ENCODE measurements at regions not wholly inside any gene's neighbourhood (a gene's known extent, or its start where the extent isn't known, plus 50 kb on each side); places are given as distances from the start of the nearest gene placed in this dataset.

DNA sequence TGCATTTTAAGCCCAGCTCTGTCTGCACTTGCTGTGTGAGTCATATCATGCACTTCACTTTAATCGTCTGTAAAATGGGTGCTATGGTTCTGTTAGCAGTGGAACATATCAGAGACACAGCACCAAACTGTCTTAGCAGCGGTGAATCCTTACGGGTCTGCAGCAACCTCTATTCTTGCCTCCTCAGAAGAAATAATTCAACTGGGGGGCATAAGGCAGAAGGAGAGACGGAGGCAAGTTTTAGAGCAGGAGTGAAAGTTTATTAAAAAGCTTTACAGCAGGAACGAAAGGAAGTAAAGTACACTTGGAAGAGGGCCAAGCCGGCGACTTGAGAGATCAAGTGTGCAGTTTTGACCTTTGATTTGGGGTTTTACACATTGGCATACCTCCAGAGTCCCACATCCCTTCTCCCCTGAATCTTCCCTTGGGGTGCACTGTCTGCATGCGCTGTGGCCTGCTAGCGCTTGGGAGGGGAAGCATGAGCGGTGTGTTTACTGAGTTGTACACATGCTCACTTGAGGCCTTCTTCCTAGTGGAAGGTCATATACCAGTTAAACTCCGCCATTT is 109.8 kb downstream of the DDX1 start:
- DNase-seq: no peak

DNA sequence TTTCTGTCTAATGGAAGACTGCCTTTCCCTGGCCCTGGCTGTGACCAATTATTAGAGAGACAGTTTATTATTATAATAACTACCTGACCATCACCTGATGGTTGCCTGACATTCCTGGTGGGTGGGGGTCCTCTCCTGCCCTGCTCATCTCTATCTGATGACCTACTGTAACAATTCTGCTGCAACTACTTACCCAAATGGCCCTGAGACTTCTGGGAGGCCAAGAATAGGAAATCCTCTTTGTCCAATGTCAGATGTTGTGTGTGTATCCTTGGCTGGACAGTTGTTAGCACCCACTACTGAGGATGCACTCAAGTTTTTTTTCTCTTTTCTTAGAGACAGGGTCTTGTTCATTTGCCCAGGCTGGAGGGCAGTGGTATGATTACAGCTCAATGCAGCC is 110.3 kb downstream of the DDX1 start:
- no peak for DNase-seq

DNA sequence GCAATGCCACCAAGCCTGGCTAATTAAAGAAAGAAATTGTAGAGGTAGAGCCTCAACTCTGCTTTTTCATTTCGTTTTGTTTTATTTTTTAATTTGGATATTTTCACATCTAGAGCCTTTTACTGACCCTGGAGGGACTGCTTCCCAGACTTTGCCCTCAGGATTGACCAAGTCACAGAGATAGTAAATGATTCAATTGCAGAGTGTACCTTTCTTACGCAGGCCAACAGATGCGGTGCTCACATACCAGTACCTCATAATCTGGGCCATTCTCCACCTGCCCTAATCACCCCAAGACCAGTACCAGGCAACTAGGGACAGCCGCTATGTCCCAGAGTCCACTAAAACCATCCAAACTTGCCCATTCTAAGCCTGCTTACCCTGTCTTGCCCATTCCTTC is 110.8 kb downstream of the DDX1 start:
- no peak for DNase-seq

DNA sequence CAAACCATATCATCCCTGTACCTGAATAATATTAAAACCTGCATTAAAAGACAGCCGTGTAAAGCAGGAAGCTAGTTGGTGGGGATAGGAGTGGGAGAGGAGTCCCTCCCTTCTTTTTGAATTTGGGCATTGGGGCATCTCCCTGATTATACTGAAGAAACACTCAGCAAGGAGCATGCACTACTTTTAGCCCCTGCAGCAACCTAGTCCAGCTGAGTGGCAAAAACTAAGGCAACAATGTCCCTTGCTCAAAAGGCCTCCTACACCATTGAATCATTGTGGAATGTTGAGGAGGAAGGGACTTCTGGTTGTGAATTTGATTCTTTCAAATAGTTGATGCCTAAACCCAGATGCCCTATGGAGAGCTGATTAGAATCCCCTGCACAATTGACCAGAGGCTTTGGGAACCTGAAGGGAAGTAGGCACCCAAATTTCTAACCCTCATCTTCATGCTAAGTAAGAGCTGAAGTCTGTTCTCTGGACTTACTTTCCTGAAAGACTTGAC is 111.7 kb downstream of the DDX1 start:
- DNase-seq: no peak

DNA sequence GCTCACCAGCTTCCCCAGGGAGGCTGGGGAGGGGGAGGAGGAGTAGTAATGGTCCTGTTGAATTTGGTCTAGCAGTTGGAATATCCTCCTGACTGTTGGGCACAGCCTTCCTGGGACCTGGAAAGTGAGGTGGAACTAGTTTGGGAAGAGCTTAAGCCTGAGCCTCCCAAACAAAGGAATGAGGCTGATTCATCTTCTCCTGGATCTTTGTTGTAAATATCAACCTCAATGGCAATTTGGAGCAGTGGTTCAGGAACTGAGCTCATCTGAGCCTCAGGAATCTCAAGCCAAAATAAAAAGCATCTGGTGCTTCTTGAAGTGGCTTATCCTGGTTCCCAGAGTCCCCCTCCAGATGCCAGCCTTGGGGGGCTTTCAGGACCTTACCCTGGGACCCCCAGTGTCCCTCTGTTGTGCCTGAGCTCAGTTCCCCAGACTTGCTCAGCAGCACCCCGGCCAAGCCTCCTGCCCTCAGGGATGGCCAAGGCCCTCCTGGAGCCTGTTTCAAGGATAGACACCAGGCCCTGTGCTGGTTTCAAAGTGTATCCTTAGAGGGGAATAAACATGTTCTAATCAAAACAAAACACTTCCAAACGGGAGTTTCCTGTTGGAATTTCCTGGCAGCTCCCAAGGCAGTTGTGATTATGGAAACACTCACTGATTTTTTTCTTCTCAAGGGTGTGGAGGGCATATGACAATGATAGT is 112.6 kb downstream of the DDX1 start:
- no peak for DNase-seq

DNA sequence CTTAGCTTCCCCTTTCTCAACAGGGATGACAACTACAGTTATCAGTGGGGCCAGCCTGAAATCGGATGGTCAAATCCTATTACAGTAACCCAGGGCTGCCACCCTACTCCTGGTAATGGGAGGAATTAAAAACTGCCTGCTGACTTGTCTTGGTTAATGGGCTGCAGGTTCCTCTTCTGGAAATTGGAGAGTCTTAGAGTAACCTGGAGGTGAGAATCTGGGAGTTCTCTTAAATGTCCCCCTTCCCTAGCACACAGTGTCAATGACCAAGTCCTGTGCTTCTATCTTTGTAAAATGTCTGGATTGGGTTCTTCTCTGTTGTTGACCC is 113.1 kb downstream of the DDX1 start:
- no peak for DNase-seq

DNA sequence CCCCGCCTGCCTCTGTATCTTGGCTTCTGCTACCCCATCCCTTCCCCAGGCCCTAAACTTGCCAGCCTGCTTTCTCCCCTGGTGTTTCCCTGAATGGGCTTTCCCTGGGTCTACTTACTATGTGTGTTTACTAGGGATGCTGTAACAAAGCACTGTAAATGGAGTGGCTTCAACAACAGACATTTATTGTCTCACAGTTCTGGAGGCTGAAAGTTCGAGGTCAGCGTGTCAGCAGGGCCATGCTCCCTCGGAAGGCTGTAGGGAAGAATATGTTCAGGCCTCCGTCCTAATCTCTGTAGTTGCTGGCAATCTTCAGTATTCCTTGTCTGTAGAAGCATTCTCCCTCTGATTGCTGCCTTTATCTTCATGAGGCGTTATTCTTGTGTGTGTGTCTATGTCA is 113.6 kb downstream of the DDX1 start:
- DNase-seq: no peak

DNA sequence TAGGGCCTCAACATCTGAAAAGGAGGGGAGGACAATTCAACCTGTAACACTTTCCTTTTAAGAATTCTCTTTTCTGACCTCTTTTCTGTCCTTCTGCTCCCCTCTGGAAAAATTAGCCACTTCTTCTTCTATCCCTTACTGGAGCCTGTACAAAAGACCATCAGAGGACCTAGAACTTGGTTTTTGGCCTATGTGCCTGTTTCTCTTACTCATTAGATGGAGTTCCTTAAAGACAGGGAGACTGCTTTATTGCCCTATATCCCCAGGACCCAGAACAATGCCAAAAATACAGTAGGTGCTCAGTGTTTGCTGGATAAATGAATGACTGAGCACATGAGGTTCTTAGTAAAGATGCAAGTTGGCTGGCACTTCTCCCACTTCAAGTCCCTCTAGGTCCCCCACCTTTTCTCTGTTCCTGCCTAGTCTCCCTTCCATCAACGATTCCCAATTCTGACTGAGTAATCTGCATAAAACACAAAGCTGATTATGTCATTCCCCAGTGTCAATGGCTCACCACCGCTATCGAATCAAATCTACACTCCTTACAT is 114.2 kb downstream of the DDX1 start:
- no peak for DNase-seq

DNA sequence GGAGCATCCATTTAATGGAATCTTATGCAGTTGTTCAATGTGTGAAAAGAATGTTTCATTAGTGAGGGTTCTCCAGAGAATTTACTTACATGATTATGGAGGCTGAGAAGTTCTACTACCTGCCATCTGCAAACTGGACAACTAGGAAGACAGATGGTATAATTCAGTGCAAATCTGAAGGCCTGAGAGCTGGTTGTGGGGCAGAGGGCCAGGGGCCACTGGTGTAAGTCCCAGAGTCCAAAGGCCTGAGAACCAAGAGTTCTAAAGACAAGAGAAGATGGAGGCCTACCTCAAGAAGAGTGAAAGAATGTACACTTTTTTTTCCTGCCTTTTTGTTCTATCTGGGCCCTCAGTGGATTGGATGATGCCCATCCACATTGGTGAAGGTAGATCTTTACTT is 114.8 kb downstream of the DDX1 start:
- no peak for DNase-seq

DNA sequence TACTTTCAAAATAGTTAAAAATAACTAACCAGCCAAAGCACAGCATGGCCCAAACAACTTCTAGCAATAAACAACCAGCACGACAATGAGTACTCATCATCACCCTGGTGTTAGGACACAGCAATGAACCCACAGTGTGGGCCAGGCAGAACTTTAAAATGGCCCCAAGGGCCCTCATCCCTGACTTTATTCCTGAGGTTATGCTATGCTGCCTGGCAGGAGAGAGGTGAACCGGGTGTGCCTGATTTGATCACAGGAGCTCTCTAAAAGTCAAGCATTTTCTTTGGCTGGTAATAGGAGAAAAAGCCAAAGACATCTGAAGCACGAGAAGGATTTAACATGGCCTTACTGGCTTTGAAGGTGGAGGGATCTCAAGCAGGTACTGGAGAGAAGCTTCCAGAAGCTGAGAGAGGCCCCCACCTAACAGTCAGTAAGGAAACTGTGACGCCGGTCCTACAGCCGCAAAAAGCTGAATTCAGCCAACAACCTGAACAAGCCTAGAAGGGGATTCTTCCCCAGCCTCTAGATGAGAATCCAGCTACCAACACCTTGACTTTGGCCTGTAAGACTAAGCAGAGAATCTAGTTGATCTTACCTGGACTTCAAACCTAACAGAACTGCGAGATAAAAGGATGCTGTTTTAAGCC is 115.4 kb downstream of the DDX1 start:
- no peak for DNase-seq

DNA sequence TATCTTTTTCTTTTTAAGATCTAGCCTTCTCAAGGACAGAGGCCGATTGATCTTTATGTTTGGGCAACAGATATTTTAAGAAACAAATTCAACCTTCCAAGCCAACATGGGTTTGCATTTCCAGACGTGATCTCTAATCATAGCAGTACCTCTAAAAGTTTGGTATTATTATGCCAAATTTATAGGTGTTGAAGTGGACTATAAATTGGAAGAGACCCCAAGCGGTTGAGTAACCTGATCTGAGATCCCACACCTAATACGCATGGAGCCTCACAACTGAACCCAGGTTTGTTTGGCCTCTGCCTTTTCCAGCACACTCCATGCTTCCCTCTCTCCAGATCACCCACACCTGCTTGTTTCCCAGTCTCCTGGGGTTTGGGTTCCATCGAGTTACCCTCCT is 116.5 kb downstream of the DDX1 start:
- no peak for DNase-seq

DNA sequence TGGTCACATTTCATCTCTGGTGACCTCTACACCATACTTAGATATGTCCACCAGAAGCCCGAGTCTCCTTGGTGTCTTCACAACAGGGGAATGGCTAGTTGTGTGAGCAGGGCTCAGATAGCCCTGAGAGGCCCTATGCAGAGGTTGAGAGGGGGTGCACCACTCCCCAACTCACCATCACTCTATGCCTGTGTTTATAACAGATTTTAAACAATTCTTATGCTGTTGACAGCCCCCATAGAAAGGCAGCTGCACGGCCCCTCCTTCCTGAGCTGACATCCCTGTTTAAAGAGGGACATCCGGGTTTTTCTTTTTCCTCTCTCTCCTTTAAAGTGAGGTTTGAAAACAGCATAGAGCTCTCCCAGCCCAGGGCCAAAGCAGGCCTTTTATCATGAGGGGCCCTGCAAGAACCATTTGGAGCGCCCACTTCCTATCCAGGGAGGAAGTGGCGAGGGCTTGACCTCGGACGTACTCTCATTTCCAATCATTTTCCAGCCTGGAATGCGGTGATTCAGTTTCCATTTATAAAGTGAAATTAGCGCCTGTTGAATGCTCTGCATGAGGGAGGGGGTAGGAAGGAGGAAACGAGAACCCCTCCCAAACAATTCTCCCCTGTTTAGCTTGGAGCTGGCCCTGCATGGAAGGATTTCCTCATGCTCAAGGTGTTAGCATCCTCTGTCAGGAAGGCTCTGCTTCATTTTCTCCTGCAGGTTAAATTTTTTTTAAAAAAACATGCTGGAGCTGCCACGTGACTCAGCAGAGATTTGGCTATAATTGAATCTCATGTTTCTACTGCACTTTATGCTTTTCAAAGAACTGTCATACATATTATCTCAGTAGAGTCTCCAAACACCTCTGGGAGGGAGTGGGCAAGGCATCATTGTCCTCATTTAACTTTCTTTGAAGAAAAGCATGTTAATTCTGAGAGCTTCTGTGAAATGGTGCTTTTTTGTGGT is 117.5 kb downstream of the DDX1 start:
- peak in 1 of 3 donors; percentile 21 for DNase-seq

DNA sequence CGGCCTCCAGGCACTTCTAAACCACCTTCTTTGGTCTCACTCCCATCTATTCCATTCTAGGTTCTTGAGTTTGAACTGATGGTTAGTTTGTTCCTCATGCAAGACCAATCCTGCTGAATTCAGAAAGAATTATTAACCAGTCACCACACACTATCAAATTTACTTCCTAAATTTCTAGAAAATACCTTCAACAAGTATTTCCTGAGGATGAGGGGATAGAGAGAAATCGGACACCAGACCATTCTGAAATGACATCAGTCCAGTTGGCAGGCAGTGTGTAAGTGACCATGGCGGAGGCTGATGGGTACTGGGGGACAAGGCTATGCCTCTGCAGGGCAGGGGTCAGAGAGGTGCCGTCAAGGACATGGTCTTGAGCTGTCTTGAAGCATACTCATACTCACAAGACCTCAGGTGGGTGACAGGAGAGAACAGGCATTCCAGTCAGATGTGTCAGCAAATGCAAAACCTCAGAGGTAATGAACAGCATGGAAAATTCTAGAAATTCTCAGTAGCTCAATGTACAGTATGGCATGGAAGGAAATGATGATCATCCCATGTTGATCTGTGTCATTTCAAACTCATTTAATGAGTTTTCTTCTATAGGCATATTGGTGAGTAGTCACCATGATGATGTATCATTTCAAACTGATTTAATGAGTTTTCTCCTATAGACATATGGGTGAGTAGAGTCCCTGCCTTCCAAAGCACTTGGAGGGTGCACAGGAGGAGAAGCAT is 119.6 kb downstream of the DDX1 start:
- DNase-seq: no peak

DNA sequence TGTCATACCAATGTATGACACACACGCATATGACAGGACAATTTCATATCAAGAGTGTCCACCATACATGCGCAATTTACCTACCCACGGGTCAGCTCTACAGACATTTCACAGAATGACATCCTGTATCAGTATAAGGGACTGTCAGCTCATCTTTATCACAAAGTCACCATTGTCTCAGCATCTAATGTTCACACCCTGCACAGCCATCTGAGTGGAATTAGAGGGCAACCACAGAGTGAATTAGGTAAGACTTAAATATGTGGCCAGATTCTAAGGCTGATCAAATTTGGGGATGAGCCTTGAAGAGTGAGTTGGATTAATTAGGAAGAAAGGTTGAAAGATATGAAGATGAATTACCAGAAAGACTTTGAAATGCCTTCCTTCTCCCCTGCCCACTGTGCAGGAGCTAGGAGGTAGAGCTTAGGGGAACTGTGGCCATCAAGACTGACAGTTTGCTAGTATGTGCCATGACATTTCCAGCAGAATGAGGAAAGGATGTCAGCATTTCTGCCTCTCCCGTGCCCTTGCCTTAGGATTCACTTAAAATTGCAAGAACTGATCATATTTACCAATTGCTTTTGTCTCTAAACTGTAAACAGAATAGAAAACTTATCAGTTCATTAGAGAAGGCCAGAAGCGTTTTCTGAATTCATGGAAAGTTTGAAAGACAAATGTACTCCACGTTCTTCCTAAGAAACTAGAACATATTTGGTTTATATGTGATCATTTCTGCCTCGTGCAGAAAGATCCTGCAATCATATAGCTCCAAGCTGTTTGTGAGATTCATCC is 121.1 kb downstream of the DDX1 start:
- DNase-seq: no peak

DNA sequence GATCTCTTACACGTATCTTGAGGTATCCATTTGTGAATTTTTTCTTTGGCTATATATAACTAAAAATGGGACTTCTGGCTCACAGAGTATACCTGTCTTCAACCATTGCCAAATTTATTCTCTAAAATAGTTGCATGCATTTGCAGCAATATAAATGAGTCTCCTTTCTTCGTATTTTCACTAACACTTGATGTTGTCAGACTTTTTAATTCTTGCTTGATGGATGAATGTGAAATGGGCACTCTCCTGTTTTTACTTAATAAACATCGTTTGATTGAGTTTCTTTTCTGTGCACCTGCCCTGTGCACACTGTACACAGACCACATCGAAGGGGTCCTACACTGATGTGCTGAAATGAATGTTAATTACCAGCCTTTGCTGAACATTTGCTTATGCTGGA is 121.8 kb downstream of the DDX1 start:
- no peak for DNase-seq

DNA sequence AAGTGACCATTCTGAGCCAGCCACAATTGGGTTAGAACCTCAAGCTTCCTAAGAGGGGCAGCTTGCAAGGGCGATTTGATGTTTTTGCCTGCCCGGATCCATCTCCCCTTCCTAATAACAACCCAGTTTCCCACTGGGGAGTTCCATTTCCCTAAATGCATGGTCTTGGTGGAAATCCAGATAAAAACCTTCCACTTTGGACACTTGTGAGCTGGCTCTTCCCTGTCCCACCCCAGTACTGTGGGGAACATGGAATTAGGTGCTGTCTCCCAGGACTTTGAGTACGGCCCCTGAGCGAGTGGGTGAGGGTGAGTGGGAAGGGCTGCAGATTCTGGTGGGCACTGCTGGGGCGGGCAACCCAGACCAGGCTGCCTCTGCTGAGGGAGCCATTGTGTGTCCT is 122.3 kb downstream of the DDX1 start:
- no peak for DNase-seq

DNA sequence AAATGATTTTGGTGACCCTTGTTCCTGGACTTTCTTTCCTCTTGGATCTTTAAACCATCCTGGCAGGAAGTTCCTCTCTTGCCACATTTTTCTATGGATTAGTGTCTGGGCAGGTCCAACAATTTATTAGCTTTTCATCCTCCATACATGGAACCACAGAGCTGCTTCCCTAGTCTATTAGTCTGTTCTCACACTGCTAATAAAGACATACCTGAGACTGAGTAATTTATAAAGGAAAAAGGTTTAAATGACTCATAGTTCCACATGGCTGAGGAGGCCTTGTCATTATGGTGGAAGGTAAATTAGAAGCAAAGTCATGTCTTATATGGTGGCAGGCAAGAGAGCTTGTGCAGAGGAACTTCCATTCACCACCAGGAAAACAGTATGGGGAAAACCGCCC is 122.9 kb downstream of the DDX1 start:
- no peak for DNase-seq

DNA sequence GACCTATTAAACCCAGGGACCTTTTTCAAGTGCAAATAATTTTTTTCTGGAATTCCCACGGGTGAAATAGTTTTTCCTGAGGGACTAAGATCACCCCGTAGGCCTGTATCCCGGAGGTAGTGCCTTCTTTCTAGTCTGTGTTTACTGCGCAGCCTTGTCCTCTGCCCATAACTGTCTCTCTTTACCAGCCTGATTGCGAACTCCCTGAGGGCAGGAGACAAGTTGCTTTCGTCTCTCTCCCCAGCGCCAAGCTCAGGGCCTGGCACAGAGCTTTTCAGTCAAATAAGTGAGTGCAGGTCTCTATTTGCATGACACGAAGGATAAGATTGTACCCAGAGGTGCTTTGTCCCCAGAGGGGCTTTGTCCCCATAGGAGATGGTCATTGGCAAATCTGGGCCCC is 123.9 kb downstream of the DDX1 start:
- no peak for DNase-seq

DNA sequence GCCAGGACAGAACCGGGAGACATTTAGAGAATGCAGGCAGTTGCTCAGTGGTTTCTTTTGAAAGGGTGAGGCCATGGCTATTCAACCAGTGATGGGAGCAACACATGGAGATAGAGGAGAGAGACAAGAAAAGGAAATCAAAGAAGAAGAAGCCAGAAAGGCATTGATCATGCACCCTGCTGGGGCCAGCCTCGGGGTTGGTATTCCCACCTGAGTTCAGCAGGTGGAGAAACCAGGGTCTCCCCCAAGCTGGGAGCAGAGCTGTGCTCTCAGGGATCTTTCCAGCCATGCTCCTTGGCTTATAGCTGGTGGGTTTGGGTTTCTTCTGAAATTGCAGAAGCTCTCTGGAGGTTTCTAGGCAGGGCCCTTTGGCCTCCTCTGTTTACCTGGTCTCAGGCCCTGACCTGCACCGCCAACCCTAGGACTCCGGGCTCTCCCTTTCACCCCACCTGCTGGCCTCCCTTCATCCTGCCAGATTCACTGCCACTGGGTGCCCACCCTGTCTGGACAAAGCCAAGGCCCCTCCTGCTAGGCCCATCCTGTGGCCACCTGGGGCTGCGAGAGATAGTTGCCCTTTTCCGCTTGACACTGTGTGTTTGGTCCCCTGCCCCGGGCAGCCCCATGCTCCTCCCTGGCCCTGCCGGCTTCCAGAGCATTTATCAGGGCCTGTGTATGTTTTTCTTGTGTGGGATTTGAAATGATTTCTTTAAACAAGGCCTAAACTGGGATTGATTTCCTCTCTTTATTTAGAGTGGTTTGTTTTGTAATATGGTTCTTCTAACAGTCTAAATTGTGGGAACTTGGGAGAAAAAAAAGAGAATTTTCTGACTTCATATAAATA is 126.7 kb downstream of the DDX1 start:
- DNase-seq: no peak

DNA sequence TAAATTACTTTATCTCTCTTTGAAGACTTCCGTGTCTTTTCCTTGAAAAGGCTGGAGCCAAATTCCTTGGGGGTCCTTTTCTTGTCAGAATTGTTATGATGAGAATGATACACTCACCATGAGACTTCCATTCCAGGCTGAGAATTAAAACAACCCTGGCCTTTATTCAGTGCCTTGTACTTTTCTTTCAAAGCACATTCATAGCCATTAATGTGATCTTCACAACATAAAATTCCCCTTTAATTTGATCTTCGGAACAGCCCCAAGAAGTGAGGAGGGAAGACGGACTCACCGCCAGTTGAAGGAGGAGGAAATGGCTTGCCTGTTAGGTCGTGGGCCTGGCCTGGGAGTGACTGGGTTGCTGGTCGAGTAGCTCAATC is 127.3 kb downstream of the DDX1 start:
- DNase-seq: no peak

All from muscle of back (tissue), 3 donors.